GM19372 (cell line): ENCODE measurements at regions not wholly inside any gene's neighbourhood (a gene's known extent, or its start where the extent isn't known, plus 50 kb on each side); places are given as distances from the start of the nearest gene placed in this dataset.
"Not testable (repeated sequence)": the region's sequence is repeated elsewhere in the genome, so short reads cannot be mapped to it uniquely, and the experiment has no call there.

Experiments
- ATAC-seq: cut with Tn5 transposase; IDR thresholded peaks from one replicate; pipeline ENCODE4 v1.9.1; 2021; ENCODE audit warnings: mild to moderate bottlenecking, low read depth, moderate library complexity; ENCODE audit not compliant: unreplicated experiment

- ATAC-seq = not testable (repeated sequence)
Measured at GRCh38 chr17:77805970-77806369, 152.5 kb upstream of the TNRC6C start.

GRCh38 chr17:77807051-77807745 is 151.3 kb upstream of the TNRC6C start:
- no peak for ATAC-seq

GRCh38 chr17:77807746-77808441 is 150.6 kb upstream of the TNRC6C start:
- no peak for ATAC-seq

- no peak for ATAC-seq
Measured at GRCh38 chr17:77808686-77809425, 149.6 kb upstream of the TNRC6C start.

GRCh38 chr17:77809814-77810213 is 148.7 kb upstream of the TNRC6C start:
- ATAC-seq = no peak

DNA sequence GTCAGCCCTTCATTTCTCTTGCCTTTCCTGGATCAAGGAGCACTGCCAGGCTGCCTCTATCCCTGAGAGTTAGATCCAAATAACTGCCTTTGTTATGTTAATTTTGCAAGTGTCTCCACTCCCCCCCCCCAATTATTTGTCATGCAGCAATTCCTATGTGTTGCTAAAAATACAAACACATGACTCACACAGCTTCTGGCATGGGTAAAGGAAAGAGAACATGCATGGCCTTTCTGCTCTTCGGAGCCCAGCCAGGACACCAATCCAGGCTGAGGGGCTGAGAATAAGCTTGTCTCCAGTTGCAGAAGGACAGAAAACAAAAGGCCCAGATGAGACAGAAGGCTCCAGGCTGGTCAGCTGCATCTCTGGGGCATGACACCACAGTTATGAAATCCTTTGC is 148.0 kb upstream of the TNRC6C start:
- ATAC-seq = no peak

GRCh38 chr17:77811521-77811920 is 147.0 kb upstream of the TNRC6C start:
- no peak for ATAC-seq

DNA sequence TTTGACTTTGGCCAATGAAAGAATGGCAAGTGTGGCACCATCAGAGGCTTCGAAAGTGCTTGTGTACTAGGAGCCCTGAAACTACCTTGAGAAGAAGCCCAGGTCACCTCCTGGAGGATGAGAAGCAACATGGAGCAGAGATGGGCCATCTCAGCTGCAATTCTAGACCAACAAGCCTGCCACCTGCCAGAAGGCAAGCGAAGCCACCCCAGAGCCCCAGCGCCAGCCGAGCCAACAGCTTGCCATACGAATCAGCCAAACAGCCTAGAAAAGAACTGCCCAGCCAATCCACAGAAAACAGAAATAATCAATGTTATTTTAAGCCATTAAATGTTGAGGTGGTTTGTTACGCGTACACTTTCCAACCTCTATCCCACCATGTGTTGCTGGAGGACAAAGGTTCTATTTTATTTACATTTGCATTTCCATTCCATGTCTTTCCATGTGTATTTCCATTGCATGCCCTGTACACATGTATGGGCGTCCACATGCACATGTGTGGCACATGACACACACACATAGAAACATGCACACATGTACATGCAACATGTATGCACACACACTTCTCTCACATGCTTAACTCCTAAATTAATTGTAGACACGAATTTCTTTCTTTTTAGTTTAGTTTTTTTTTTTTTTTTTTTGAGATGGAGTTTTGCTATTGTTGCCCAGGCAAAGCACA is 144.3 kb upstream of the TNRC6C start:
- no peak for ATAC-seq

DNA sequence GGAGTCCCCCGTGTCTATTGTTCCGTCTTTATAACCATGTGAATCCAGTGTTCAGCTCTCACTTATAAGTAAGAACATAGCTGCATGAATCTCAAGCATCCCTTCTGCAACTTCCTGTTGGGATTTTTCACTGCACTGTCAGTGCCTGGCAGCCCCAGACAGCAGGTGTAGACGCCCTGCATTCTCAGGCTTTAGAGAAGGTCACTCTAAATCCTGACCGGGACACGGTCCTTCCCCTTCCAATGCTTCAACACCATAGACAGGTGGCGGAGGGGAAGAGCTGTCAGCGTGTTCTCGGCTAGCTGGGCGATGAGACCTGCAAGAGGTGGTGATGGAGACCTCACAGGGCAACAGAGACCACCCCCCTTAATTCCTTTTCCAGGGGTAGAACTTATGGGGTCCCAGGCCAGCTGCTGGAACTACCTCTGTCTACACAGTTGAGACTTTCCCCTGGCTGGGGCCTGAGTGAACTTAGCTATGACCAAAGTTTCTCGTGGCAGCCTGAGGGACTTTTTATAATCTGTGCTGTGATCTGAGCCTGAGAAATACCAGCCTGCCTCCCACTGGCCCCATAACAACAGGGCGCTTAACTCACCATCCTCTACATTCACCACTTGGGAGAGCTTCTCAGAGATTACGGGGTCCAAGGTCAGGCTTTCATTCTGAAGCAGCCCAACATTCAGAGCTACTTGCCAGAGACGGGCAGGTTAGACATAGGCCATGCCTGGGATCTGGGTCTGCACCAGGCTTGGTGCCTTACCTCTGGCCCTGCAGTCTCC is 143.2 kb upstream of the TNRC6C start:
- ATAC-seq = no peak

GRCh38 chr17:77817953-77818352 is 140.6 kb upstream of the TNRC6C start:
- no peak for ATAC-seq

- no peak for ATAC-seq
Measured at GRCh38 chr17:77819497-77819896, 139.0 kb upstream of the TNRC6C start.

DNA sequence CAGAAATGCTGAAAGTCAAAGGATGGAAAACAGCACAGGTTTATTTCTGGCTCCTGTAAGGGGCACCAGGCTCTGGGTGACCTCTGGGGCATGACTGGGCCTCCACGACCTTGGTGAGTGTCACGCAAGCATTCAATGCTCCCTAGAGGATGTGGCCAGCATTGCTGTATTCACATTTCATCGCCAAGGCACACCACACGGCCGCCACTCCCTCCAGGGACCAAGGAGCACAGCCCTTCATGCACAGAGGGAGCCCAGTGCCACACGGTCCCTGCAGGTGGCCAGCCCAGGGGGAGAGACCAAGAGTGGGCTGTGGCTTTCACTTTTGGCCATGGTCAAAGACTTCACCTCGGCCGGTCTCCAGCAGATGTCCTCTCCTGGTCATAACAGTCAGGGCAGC is 137.4 kb upstream of the TNRC6C start:
- no peak for ATAC-seq

GRCh38 chr17:77822302-77823030 is 136.0 kb upstream of the TNRC6C start:
- no peak for ATAC-seq

DNA sequence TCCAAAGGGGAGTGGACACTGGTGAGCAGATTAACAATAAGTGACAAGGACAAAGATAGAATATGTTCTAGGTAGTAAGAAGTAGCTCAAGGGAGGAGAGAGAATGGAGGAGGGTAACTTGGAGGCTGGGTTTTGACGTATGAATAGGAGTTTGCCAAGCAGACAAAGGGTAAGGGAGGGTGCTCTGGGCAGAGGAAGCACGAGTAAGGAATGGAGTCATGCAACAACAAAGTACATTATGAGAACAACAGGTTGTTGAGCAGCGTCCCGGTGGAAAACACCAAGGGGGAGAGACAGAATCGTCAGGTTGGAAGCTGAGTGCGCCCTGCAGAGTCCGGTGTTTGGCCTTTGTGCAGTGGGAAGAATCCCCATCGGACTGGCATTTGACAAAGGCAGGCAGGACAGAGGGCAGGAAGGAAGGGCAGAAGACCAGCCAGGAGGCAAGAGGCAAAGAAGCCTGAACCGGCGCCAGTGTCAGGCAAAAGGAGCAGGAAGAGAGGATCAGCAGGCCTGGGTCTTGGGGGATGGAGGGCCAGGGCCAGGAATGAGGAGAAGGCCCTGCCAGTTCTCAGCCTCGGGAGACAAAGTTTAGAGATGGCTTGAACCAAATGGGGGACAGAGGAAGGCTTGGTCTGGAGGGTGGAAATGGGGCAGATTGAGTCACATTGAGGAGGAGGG is 134.3 kb upstream of the TNRC6C start:
- no peak for ATAC-seq

DNA sequence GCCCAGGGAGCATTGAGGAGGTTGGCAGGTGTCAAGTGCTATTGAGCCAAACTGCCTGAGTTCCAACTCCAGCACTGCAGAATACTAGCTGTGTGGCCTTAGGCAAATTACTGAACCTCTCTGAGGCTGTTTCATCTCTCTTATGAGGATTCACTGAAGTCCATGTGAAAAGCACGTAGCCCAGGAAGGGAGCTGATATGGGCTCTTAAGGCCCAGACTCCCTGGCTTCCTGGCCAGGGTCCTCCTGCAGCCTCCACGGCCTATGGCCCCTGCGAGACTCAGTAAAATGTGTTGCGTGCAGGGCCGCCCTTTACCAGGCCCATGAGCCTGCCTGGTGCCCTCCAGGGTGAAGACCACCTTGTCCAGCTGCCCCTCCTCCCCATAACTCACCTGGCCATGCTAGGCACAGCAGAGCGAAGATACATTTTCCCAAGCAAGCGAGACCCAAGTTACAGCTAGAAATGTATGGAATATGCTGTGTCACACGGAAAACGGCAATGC is 133.7 kb upstream of the TNRC6C start:
- no peak for ATAC-seq

- ATAC-seq = no peak
Measured at GRCh38 chr17:77825621-77826020, 132.9 kb upstream of the TNRC6C start.

DNA sequence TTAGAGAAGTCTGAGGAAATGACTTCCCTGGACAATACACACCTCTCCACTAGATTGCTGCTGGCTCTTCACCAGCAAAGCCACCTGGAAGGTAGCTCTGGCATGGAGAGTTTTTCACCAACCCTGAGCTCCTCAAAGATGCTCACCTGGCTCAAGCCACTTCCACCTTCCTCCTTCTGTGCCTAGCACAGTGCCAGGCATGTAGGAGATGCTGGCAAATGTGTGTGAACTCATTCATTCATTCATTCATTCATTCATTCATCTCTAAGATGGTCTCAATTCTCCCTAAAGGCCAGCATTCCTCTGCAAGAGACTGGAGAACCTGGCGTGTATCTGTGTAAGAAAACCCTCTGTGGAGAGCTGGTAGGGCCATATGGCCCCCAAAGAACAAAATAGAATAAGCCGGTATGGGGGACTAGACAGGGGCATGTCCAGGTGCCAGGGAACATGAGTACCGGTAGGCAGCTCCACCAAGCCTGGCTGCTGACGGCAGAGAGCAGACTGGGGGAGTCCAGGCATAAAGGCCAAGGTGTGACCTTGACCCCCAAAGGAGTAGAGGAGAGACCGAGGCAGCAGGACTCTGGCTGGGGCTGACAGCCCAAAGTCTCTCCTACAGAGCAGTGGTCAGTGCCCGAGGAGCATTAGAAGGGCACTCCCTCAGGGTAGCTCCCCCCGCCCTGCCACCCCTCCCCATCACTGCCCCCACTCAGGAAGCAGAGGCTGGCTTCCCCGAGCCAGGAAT is 132.2 kb upstream of the TNRC6C start:
- no peak for ATAC-seq

DNA sequence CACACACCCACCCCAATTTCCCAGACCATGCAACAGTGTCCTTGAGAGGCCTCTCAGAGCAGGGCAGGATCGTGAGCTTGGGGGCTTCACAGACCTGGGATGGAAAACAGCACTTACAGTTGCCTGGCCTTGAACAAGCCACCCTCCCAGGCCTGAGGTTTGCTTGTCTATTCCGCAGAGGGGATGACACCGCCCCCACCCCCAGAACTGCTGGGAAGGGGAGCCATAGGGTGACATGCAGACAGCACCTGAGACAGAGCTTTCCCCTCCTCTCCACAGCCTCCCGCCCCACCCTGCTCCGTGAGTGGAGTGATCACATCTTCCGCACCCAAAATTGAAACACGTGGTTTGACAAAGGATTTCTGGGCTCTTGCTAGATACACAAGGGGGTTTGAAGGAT is 131.5 kb upstream of the TNRC6C start:
- ATAC-seq = no peak
